HCEC 1CT (cell line): ENCODE measurements at regions not wholly inside any gene's neighbourhood (a gene's known extent, or its start where the extent isn't known, plus 50 kb on each side); places are given as distances from the start of the nearest gene placed in this dataset.
"Not testable (repeated sequence)": the region's sequence is repeated elsewhere in the genome, so short reads cannot be mapped to it uniquely, and the experiment has no call there.

Experiments
- DNase-seq: peaks from one replicate; pipeline ENCODE4 v3.0.0-alpha.2; 2017

GRCh38 chr4:153079857-153080391, 124.3 kb upstream of the TRIM2 start:
- DNase-seq = no peak

GRCh38 chr4:153081006-153081580, 123.2 kb upstream of the TRIM2 start:
- DNase-seq = no peak

- DNase-seq = no peak
Measured at GRCh38 chr4:153081693-153082092, 122.5 kb upstream of the TRIM2 start.

- DNase-seq = no peak
Measured at GRCh38 chr4:153082322-153083301, 121.6 kb upstream of the TRIM2 start.

GRCh38 chr4:153083447-153083947, 120.7 kb upstream of the TRIM2 start:
- peak; percentile 62 for DNase-seq

GRCh38 chr4:153084224-153084979, 119.8 kb upstream of the TRIM2 start:
- no peak for DNase-seq

- peak; percentile 11 for DNase-seq
Measured at GRCh38 chr4:153084980-153085630, 119.1 kb upstream of the TRIM2 start.

GRCh38 chr4:153087671-153088194, 116.5 kb upstream of the TRIM2 start:
- DNase-seq = no peak

GRCh38 chr4:153089742-153090141, 114.5 kb upstream of the TRIM2 start:
- DNase-seq = no peak

GRCh38 chr4:153090181-153090580, 114.1 kb upstream of the TRIM2 start:
- no peak for DNase-seq

GRCh38 chr4:153090670-153091385, 113.4 kb upstream of the TRIM2 start:
- no peak for DNase-seq

- no peak for DNase-seq
Measured at GRCh38 chr4:153093396-153093795, 110.8 kb upstream of the TRIM2 start.

- DNase-seq = no peak
Measured at GRCh38 chr4:153093802-153094201, 110.4 kb upstream of the TRIM2 start.

- DNase-seq = no peak
Measured at GRCh38 chr4:153094435-153094834, 109.8 kb upstream of the TRIM2 start.

- DNase-seq = no peak
Measured at GRCh38 chr4:153095448-153096204, 108.6 kb upstream of the TRIM2 start.

- DNase-seq = no peak
Measured at GRCh38 chr4:153096344-153096743, 107.9 kb upstream of the TRIM2 start.

GRCh38 chr4:153098427-153098826, 105.8 kb upstream of the TRIM2 start:
- DNase-seq = no peak

GRCh38 chr4:153099391-153100140, 104.7 kb upstream of the TRIM2 start:
- DNase-seq = no peak

- DNase-seq = not testable (repeated sequence)
Measured at GRCh38 chr4:153106736-153107135, 97.5 kb upstream of the TRIM2 start.

- no peak for DNase-seq
Measured at GRCh38 chr4:153107246-153107645, 97.0 kb upstream of the TRIM2 start.
